KOPT-K1 (cell line): ENCODE measurements at regions not wholly inside any gene's neighbourhood (a gene's known extent, or its start where the extent isn't known, plus 50 kb on each side); places are given as distances from the start of the nearest gene placed in this dataset.
"Not testable (repeated sequence)": the region's sequence is repeated elsewhere in the genome, so short reads cannot be mapped to it uniquely, and the experiment has no call there.

Experiments
- H3K27ac ChIP-seq: fragments of 200-600 bp; sonication (generic); 2 replicates; pipeline ENCODE4 v1.5.1; 2016; ENCODE audit warnings: antibody characterized with exemption, mild to moderate bottlenecking, low read depth, low read length; ENCODE audit not compliant: poor library complexity, severe bottlenecking
- H3K36me3 ChIP-seq: fragments of 200-600 bp; sonication (generic); 2 replicates; pipeline ENCODE4 v1.5.1; 2017; ENCODE audit warnings: antibody characterized with exemption, mild to moderate bottlenecking, low read length, moderate library complexity; ENCODE audit not compliant: insufficient read depth
- H3K9me3 ChIP-seq: fragments of 200-600 bp; sonication (generic); 2 replicates; pipeline ENCODE4 v1.5.1; 2017; ENCODE audit warnings: antibody characterized with exemption, low read length, mild to moderate bottlenecking; ENCODE audit not compliant: insufficient read depth, poor library complexity, severe bottlenecking

DNA sequence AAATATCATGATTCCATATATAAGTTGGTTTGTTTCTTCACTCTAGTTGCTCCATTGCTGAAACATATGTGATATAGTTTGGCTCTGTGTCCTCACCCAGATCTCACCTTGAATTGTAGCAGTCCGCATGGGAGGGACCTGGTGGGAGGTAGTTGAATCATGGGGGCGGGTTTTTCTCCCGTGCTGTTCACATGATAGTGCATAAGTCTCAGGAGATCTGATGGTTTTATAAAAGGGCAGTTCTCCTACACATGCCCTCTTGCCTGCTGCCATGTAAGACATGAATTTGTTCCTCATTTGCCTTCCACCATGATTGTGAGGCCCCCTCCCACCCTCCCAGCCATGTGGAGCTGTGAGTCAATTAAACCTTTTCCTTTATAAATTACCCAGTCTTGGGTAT is 915.5 kb downstream of the KCNJ2 start:
- Histone ChIP-seq H3K9me3 (no peaks in the 10 kb centered on the region), H3K27ac (no peak overlapping the region), H3K36me3 (no peaks in the 10 kb centered on the region)

DNA sequence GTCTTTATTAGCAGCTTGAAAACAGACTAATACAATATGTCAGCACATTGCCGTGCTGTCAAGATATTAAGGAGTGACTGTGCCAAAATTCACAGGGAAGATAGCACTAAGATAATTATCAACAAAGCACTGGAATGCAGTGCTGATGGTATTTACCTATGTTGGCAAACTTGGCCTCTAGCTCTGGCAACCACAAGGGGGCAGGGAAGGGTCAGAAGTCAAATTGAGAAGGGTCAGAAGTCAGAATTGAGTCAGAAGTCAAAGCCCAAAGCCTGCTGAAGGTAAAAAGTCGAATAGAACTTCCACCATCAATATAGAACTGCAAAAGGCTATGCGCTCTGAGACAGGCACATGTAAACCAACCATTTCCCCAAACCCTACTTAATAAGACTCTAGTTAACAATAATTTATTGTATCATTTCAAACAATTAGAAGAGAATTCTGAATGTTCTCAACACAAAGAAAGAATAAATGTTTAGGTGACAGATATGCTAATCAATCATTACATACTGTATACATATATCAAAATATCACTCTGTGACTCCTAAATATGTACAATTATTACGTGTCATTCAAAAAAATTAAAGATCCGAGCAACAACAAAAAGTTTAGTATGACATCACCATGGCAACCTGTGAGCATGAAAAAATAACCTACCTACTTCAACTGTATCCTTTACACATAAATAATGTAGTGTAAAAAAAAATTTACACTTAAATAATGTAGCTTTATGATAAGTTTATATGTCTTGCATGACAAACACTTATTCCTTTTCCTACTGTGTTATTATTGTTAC is 916.1 kb downstream of the KCNJ2 start:
- H3K36me3 ChIP-seq: no peaks in the 10 kb centered on the region
- no peak overlapping the region for H3K27ac ChIP-seq
- no peaks in the 10 kb centered on the region for H3K9me3 ChIP-seq

DNA sequence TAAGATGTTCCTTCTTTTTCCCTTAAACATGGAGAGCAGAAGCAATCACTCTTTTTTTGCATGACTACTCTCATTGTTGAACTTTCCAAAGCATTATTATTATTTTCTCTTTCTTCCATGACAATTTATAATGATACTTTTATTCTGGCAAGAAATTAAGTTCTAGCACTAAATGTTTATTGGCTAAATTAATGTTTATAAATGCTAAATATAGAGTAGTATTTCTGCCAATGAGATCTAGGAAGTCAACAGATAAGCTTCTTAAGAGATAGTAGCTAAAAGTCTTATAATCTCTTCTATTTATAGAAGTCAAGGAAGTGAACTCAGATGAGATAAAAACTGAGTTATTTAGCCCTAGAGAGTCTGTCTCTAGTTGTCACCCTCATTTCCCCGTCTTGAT is 920.1 kb downstream of the KCNJ2 start:
- Histone ChIP-seq H3K27ac (no peak overlapping the region), H3K9me3 (no peaks in the 10 kb centered on the region), H3K36me3 (no peaks in the 10 kb centered on the region)

DNA sequence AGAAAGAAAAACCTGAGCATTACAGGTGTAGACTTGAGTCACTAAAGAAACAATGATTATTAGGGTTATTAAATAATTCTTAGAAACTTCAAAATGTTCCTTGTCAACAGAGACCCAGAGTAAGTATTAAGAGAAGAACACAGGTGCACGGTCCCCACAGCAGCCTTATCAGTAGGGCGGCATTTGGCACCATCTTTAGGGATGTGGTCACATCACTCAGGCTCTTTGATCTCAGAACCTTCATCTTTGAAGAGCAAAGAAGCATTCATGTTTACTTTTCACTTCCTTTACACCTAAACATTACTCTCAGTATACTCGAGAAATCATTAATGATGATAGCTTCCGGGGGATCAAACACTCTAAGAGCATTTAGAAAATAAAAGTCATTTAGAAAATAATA is 928.7 kb downstream of the KCNJ2 start:
- H3K27ac ChIP-seq: no peak overlapping the region
- H3K9me3 ChIP-seq: no peaks in the 10 kb centered on the region
- H3K36me3 ChIP-seq: no peaks in the 10 kb centered on the region

DNA sequence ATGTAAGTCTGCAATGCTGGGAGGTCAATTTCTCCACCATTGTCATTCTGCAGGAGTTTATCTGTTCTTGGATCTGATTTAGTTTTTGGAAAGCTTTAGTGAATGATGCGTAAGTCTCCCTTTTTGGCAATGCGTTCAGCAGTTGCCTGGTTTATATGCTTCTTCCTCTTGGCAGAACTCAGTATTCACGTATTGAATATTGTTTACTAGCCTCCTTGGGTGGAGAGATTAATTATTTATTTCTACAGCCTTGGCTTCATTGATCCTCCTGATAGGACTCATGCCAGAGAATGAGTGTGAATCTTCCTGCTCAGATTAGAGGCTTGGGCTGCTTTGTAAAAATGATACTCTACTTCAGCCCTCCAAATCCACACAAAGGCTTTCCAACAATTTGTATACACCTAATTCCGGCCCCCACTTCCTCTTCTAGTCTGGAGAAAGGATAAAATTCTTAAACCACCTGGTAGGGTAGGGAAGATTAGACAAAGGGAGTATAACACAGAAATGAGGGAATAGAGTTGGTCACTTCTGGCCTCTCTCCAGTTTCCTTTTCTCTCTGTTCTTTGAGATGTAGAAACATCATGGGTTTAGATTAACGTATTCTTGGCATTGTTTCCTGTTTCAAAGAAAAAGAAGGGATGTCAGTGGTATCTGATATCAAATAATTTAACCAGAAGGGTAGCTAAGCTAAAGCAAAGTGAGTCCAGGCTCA is 929.8 kb downstream of the KCNJ2 start:
- no peak overlapping the region for H3K27ac ChIP-seq
- H3K9me3 ChIP-seq: no peaks in the 10 kb centered on the region
- no peaks in the 10 kb centered on the region for H3K36me3 ChIP-seq

DNA sequence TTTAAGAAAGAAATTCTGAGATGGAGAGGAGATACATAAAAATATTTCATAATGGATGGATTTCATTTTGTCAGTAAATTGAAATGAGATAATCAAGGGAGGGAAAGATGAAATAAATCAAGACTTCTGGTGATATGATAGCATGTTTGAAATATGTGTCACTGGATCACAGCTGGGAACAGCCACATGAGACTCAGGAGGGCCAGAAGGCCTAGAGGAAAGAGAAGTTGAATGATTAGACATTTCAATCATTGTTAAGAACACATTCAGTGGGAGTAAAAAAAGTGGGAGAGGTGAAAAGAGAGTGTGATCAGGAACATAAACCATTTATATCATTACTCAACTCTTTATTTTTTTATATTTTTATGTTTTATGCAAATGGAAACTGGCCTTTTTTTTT is 933.4 kb downstream of the KCNJ2 start:
- Histone ChIP-seq H3K36me3 (no peaks in the 10 kb centered on the region), H3K9me3 (no peaks in the 10 kb centered on the region), H3K27ac (no peak overlapping the region)

DNA sequence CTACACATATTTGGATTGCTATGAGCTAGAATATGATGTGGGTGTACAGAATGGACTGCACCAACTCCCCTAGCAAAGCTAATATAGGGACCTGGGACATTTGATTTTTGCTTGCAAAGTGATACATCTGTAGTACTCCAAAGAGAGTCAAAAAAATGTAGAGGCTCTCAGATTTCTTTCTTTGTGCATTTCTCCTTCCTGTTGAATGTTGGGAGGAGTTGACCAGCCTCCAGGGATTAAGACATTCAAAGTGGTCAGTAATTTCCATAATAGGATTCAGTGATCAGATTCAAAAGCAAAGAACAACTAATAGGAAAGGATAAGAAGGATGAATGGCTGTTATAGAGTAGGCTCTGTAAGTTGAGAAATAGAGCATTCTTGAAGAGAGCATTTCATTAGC is 934.9 kb downstream of the KCNJ2 start:
- Histone ChIP-seq H3K9me3 (no peaks in the 10 kb centered on the region), H3K27ac (no peak overlapping the region), H3K36me3 (no peaks in the 10 kb centered on the region)

DNA sequence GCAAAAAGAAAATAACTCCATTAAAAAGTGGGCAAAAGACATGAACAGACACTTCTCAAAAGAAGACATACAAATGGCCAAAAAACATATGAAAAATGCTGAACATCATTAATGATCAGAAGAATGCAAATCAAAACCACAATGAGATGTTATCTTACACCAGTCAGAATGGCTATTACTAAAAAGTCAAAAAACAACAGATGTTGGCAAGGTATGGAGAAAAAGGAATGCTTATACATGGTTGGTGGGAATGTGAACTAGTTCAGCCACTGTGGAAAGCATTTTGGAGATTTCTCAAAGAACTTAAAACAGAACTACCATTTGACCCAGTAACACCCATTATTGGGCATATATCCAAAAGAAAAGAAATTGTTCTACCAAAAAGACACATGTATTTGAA is 936.7 kb downstream of the KCNJ2 start:
- H3K36me3 ChIP-seq, H3K9me3 ChIP-seq, H3K27ac ChIP-seq: not testable (repeated sequence)

DNA sequence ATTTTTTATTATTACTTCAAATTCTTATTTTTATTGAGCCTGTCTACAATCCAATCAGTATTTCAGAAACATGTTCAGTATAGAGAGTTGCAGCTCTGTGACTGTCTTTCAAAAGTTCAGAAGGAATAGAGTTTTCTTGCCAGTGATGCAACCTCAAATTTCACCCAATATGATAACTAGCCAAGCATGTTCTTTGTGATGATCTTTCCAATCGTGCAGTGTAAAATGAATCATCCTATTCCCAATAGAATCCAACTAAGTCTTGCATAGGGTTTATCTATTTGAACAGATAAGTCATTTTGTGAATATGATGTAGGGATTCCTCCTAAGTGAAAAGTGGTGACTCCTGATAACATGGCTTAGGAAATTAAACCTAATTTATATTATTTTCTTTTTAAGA is 937.8 kb downstream of the KCNJ2 start:
- H3K27ac ChIP-seq: no peak overlapping the region
- no peaks in the 10 kb centered on the region for H3K36me3 ChIP-seq
- no peaks in the 10 kb centered on the region for H3K9me3 ChIP-seq

DNA sequence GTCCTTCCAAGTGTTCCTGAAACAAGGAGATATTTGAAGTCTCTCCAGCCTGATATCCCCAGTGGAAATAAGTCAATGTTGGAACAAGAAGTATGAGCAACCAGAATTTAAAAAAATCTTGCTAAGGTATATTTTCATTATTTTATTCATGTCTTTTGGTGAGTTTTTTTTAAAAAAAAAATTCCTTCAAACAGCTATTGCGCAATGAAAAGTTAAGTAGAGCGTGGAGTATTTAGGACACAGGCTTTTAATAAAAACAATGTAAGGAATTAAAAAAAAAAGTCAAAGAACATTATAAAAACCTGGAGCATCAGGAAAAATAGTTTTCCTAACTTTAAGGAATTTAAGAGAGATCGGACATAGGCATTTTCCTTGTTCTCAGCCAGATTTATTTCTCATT is 940.4 kb downstream of the KCNJ2 start:
- no peaks in the 10 kb centered on the region for H3K36me3 ChIP-seq
- H3K27ac ChIP-seq: no peak overlapping the region

DNA sequence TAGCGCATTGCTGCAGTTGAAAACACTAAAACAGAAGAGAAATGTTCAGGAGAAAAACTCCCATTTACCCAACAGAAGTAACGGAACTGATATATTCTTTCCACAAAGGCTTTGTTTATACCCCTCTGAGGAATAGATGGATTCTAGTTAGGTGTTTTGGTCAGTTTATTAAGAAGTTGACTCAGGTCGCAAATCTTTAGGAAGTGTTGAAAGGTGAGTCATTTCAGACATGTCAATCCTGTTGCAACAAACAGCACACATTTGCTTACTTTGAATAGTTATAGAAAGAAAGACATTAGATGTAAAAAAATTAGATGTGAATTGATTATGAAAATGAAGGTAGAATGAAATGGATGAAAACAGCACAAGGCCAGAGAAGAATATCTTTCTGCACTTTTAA is 941.0 kb downstream of the KCNJ2 start:
- no peaks in the 10 kb centered on the region for H3K36me3 ChIP-seq
- H3K9me3 ChIP-seq: no peaks in the 10 kb centered on the region
- no peak overlapping the region for H3K27ac ChIP-seq

More for the DNA sequence above, 940.4 kb downstream of the KCNJ2 start:
- no peaks in the 10 kb centered on the region for H3K9me3 ChIP-seq

DNA sequence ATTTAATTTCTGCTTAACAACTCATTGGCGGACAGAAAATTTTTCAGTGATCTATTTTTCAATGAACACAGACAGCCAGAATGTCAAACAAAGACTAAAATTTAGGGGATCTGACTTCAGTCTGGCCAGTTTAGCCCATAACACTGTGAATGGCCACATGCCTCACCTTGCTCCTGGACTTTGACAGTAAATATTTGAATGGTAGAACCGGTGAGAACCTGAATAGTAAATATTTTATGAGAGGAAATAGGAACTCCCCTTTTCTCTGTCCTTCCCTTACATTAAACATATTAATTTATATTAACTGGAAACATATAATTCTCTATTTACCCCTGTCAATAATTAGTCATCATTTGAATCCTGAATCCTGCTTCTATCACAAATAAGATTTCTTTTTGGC is 942.1 kb downstream of the KCNJ2 start:
- no peaks in the 10 kb centered on the region for H3K9me3 ChIP-seq
- no peak overlapping the region for H3K27ac ChIP-seq
- H3K36me3 ChIP-seq: no peaks in the 10 kb centered on the region

DNA sequence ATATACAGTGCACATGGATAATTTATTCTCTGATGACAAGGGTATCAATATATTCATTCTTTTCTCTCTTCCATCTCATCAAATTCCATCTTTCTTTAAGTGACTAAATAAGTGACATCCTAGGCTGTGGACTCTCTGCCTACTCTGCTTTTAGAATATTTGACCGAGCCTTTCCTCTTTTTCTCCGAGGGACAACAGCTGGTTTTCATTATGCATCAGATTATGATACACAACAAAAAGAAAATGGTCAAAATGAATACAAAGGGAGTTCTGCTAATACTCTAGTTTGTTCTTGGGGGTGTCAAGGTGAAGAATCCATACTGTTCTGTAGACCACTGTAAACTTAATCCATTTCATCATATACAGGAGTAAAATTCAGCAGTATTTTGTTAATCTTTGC is 942.6 kb downstream of the KCNJ2 start:
- Histone ChIP-seq H3K36me3 (no peaks in the 10 kb centered on the region), H3K9me3 (no peaks in the 10 kb centered on the region), H3K27ac (no peak overlapping the region)

DNA sequence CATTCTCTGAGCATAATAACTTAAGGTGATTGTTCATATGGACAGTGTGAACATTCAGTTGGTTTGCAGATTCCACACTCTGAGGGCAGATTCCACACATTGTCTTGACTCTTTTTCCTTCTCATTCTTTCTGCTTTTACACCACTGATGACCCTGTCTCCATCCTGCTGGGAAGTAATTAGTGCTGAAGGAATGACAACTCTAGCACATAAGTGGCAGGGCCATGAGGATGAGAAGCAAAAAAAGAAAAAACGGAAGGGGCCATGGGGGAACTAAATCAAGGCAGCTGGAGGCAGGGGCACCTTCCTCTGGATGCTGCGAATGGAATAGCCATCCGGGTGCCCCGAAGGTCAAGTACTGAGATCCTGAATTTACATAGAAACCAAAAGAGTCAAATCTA is 944.0 kb downstream of the KCNJ2 start:
- Histone ChIP-seq H3K9me3 (no peaks in the 10 kb centered on the region), H3K36me3 (no peaks in the 10 kb centered on the region), H3K27ac (no peak overlapping the region)

DNA sequence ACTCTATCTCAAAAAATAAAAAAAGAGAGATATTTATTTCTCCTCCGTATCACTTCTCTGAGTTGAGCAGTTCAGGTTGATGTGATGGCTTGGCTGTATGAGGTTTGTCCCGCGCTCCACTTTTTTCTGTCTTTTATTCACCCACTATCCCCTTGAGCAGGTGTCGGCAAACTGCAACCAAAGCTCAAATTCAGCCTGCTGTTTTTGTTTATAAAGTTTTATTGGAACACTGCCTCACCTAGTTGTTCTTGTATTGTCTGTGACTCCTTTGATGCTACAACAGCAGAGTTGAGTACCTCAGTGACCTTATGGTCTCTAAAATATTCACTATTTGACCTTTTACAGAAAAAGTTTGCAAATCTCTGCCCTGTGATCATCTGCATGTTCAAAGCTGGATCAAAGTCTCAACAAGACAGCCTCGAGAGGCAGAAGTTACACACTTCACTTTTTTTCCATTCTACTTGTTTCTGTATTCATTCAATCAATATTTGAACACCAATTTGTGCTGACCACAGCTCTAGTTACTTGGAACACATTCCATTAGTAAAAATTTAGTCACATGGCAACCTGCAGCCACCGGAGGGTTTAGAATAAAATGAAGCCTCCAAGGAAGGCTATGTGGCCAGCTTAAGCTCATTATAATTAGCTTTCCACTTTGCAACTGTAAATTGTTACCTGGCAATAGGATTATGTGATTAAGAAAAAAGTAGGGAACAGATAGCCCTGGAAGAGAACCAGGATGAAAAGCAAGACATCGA is 945.8 kb downstream of the KCNJ2 start:
- no peaks in the 10 kb centered on the region for H3K9me3 ChIP-seq
- no peaks in the 10 kb centered on the region for H3K36me3 ChIP-seq
- H3K27ac ChIP-seq: no peak overlapping the region
